Mesothelial cell of epicardium (in vitro differentiated cells): ENCODE measurements at regions not wholly inside any gene's neighbourhood (a gene's known extent, or its start where the extent isn't known, plus 50 kb on each side); places are given as distances from the start of the nearest gene placed in this dataset.

Source experiments
- DNase-seq, 2 experiments: peaks; one replicate each; pipeline ENCODE4 v3.0.0; 2021; ENCODE audit warnings: low spot score in 2 of 2; ENCODE audit not compliant: unreplicated experiment in 2 of 2
- H3K27ac Mint-ChIP-seq: 2 replicates; pipeline ENCODE4 v1.8.0; 2021; ENCODE audit warnings: mixed read lengths
- H3K27me3 Mint-ChIP-seq: 2 replicates; pipeline ENCODE4 v1.8.0; 2021; ENCODE audit warnings: low read depth, mixed read lengths
- H3K36me3 Mint-ChIP-seq: 2 replicates; pipeline ENCODE4 v1.8.0; 2021; ENCODE audit warnings: mixed read lengths
- H3K4me1 Mint-ChIP-seq: 2 replicates; pipeline ENCODE4 v1.8.0; 2021; ENCODE audit warnings: mixed read lengths
- H3K4me3 Mint-ChIP-seq: 2 replicates; pipeline ENCODE4 v1.8.0; 2021; ENCODE audit warnings: mild to moderate bottlenecking, moderate library complexity, mixed read lengths
- H3K9me3 Mint-ChIP-seq: 2 replicates; pipeline ENCODE4 v1.8.0; 2021; ENCODE audit warnings: mixed read lengths
- CTCF ChIP-seq: fragments of 200-600 bp; sonication (generic); IDR thresholded peaks from one replicate; pipeline ENCODE4 v1.5.0; 2021; ENCODE audit warnings: antibody characterized with exemption; ENCODE audit not compliant: unreplicated experiment

- Mint-ChIP-seq H3K36me3 (no peaks in the 10 kb centered on the region), H3K4me3 (no peak overlapping the region), H3K4me1 (peaks cover 9% of the 10 kb centered on the region), H3K27me3 (no peaks in the 10 kb centered on the region), H3K27ac (no peak overlapping the region), H3K9me3 (no peaks in the 10 kb centered on the region)
- no peak for DNase-seq
- no peak for TF ChIP-seq CTCF
These were observed 96.4 kb upstream of the AMOTL1 start for GRCh38 chr11:94671553-94672366.

- TF ChIP-seq CTCF = no peak
- H3K4me1 Mint-ChIP-seq = peaks cover 9% of the 10 kb centered on the region
- DNase-seq = no peak
- H3K9me3 Mint-ChIP-seq = no peaks in the 10 kb centered on the region
- H3K36me3 Mint-ChIP-seq = no peaks in the 10 kb centered on the region
- H3K4me3 Mint-ChIP-seq = no peak overlapping the region
- no peaks in the 10 kb centered on the region for H3K27me3 Mint-ChIP-seq
- no peak overlapping the region for H3K27ac Mint-ChIP-seq
These were observed 95.5 kb upstream of the AMOTL1 start for GRCh38 chr11:94672636-94673035.

- no peaks in the 10 kb centered on the region for H3K9me3 Mint-ChIP-seq
- no peak for TF ChIP-seq CTCF
- no peak overlapping the region for H3K27ac Mint-ChIP-seq
- H3K4me1 Mint-ChIP-seq = peaks cover 14% of the 10 kb centered on the region
- H3K27me3 Mint-ChIP-seq = no peaks in the 10 kb centered on the region
- H3K4me3 Mint-ChIP-seq = no peak overlapping the region
- no peak for DNase-seq
- no peaks in the 10 kb centered on the region for H3K36me3 Mint-ChIP-seq
These were observed 94.8 kb upstream of the AMOTL1 start for GRCh38 chr11:94673386-94673785.

GRCh38 chr11:94673951-94674491, 94.1 kb upstream of the AMOTL1 start:
- Mint-ChIP-seq H3K36me3 (no peaks in the 10 kb centered on the region), H3K27ac (no peak overlapping the region), H3K9me3 (no peaks in the 10 kb centered on the region), H3K27me3 (no peaks in the 10 kb centered on the region), H3K4me3 (no peak overlapping the region), H3K4me1 (peaks cover 12% of the 10 kb centered on the region)
- no peak for DNase-seq
- TF ChIP-seq CTCF = no peak

- H3K9me3 Mint-ChIP-seq = no peaks in the 10 kb centered on the region
- no peak overlapping the region for H3K4me3 Mint-ChIP-seq
- H3K4me1 Mint-ChIP-seq = peaks cover 8% of the 10 kb centered on the region
- H3K36me3 Mint-ChIP-seq = no peaks in the 10 kb centered on the region
- H3K27ac Mint-ChIP-seq = no peak overlapping the region
- no peak for DNase-seq
- TF ChIP-seq CTCF = no peak
- no peaks in the 10 kb centered on the region for H3K27me3 Mint-ChIP-seq
These were observed 92.9 kb upstream of the AMOTL1 start for GRCh38 chr11:94675239-94675638.
